DMS 273 (cell line): ENCODE measurements at regions not wholly inside any gene's neighbourhood (a gene's known extent, or its start where the extent isn't known, plus 50 kb on each side); places are given as distances from the start of the nearest gene placed in this dataset.
"Not testable (repeated sequence)": the region's sequence is repeated elsewhere in the genome, so short reads cannot be mapped to it uniquely, and the experiment has no call there.

ENCODE experiments used
- DNase-seq: peaks from one replicate; lab custom pipeline; 2025; ENCODE audit not compliant: unreplicated experiment; lab: John Stamatoyannopoulos, UW

- no peak for DNase-seq
Observed at GRCh38 chr9:113664181-113664875, 200.8 kb downstream of the RGS3 start.

DNA sequence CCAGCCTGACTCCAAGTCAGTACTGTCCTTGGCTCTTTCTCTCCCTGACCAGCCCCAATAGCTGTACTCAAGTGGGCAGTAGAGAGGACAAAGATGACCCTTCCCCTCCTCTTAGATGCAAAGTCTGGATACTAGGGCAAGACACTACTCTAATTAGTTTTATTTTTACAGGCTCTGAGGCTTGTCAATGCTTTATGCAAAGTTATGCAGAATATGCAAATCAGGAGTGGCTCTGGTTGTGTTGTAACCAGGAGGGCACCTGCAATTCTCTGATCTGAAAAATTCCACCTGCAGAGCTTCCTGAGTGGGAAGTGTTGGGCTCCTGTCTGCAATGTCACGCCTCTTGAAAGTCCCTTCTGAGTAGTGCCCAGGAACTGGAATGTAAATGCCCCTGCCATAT, 201.5 kb downstream of the RGS3 start:
- no peak for DNase-seq

DNA sequence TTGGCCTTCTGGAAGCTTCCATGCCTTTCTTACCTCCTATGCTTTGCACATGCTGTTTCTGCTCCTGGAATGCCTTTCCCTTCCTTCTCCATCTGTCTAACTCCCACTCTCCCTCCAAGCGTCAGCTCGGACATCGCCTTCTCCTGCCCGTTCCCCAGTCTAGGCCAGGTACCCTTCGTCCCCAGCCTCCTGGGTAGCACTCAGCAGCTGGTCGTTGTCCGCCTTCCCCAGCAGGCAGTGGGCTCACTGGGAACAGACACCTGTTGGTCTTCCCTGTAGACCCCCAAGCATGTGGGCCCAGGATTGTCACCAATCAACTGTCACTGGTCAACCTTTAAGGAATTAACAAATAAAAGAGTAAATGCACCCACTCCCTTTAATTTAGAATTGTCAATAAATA, 202.2 kb downstream of the RGS3 start:
- DNase-seq: no peak

DNA sequence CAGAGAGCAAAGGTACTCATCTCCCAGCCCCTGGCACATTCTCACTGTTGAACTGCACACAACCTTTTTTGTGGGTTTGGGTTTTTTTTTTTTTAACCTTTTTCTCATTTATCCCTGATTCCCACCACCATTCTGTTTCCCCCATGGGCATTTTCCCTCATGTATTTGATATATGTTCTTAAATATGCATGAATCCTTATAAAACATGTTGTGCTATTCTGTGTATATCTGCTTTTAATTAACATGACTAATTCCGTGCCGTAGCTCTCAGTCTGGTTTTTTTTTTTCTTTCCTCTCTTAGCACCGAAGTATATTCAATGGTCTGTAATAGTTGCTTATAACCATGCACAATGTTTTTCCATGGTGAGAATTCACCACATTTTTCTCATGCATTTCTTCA, 204.5 kb downstream of the RGS3 start:
- DNase-seq: no peak

GRCh38 chr9:113669522-113670115, 206.1 kb downstream of the RGS3 start:
- DNase-seq: no peak

DNA sequence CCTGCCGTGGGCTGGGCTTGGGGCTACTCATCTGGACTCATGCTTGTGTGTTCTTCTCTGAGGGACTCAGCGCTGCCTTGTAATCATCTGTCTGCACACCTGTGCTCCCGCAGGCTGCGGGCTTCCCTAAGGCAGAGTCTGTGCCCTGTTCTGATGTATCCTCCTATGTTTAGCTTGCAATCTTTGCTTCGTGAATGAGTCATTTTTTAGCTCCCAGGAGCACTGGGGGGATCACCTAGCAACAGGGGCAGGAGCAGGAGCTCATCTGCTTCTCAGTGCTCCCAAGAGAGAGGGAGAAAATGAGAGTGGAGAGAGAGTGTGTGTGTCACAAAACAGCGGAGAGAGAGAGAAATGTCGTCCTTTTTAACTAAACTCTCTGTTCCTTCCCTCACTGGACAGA, 202.4 kb upstream of the ZNF618 start:
- no peak for DNase-seq

- no peak for DNase-seq
Observed at GRCh38 chr9:113674436-113674835, 201.7 kb upstream of the ZNF618 start.

GRCh38 chr9:113675475-113675941, 200.6 kb upstream of the ZNF618 start:
- no peak for DNase-seq

DNA sequence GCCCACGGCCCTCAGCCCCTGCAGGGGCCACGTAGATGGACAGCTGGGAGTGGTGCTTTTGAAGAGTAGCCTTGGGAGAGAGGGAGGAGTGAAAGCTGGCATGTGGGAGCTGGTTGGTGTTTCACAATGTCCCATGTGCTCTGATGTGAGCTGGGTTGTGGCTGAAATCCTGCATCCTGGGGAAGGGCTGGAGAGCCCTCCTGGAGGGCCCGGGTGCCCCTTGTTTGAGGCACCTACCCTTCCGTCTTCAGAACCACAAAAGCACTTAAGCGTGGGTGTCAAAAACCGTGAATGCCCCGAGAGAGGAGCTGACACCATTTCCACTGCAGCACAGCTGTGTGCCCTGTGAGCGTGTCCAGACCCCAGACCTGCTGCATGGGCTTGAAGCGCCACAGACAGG, 199.1 kb upstream of the ZNF618 start:
- DNase-seq: no peak

DNA sequence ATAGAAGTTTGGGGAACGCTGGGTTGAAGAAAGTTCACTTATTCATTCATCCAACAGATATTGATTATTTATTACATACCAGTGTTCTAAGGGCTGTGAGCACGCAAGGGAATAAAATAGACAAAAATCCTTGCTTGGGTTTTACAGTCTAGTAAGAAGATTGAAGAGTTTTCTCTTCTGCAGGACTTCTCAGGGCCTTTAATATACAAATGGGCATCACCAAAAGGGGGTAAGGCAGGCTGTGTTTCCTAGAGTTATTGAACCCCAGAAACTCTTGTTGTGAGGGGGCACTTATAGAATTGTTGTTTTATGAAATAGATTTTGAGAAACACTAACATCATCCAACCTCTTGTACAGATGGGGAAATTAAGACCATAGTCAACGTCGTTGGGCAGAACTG, 198.5 kb upstream of the ZNF618 start:
- DNase-seq: no peak

- DNase-seq: no peak
Observed at GRCh38 chr9:113678119-113678858, 197.8 kb upstream of the ZNF618 start.

GRCh38 chr9:113678859-113679256, 197.3 kb upstream of the ZNF618 start:
- DNase-seq: no peak

DNA sequence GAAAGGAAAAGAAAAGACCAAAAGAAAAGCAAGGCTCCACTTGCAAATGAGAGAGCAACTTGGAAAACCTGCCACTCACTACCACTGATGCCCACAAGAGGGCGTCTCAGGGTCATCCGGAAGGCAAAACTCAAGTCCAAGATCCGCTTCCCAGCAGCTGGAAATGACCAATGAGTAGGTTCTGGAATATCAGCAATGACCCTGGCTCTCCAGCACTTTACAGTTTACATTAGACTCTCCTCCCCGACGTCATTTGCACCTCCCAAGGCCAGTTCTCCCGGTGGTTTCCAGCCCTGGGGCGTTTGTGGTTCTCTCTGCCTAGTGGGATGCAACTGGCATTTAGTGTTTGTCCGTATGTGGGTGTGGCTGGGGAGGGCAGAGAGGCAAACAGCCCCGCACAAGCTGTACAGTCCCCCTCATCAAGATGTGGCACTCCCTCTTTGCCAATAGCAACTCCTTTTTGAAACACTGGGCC, 193.8 kb upstream of the ZNF618 start:
- DNase-seq: peak; percentile 79

GRCh38 chr9:113685636-113686035, 190.5 kb upstream of the ZNF618 start:
- not testable (repeated sequence) for DNase-seq

DNA sequence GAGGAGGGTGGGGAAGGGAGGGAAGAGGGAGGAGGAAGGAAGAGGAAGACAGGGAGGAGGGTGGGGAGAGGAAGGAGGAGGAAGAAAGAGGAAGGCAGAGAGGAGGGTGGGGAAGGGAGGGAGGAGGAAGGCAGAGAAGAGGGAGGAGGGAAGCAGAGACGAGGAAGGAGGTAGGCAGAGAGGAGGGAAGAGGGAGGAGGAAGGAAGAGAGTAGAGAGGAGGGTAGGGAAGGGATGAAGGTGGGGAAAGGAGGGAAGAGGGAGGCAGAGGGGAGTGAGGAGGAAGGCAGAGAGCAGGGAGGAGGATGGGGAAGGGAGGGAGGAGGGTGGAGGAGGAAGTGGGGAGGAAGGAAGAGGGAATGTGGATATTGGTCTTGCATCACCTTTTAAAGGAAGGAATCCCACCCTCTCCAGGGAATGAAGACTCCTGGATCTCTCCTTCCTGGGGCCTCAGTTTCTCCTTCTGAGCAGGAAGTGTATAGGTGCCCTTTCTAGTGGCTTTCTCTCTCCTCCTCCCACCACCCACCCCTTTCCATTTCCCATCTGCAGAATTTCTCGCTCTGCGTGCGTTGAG, 188.9 kb upstream of the ZNF618 start:
- DNase-seq: no peak

GRCh38 chr9:113687680-113688371, 188.3 kb upstream of the ZNF618 start:
- no peak for DNase-seq

GRCh38 chr9:113690055-113690740, 185.9 kb upstream of the ZNF618 start:
- no peak for DNase-seq

DNA sequence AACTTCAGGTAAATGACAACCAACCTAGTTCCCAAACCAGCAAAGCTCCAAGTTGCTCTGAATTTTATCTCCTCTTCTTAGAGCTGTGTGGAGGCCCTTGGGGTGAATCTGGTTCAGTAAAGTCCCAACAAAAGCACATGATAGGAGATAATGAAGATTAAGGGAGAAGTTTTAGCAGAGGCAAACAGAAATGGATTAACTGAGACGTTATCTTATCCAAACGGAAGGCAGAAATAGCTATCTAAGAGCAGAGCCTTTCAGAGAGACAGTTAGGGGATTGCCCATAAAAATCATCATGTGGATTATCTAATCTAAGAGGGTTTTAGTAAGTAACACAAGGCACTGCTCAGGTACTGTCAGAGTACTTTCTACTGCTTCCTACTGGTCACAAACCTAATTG, 183.9 kb upstream of the ZNF618 start:
- no peak for DNase-seq

GRCh38 chr9:113694912-113695311, 181.2 kb upstream of the ZNF618 start:
- no peak for DNase-seq

GRCh38 chr9:113695440-113695851, 180.7 kb upstream of the ZNF618 start:
- DNase-seq: no peak

DNA sequence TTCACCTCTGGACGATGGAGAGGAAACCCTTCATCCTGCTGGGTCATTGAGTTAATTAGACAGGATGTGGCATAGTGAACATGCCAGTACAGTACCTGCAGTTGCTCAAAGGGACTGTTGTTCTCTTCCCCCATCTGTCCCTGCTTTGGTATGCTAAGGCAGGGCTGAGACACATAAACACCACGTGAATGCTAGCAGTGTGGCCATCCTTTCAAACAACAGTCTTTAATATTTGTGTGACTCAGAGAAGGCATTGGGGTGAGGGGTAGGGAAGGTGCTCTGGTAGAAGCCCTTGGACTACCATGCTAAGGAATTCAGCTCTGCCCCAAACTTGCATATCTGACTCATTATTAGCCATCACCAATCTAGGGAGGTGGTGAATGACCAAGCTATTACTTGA, 180.2 kb upstream of the ZNF618 start:
- no peak for DNase-seq
